Stimulated activated CD8-positive, alpha-beta memory T cell treated with anti-CD3 and anti-CD28 coated beads, Interleukin-15, amount 100 ng/mL, for 1 hour (primary cell): ENCODE measurements at regions not wholly inside any gene's neighbourhood (a gene's known extent, or its start where the extent isn't known, plus 50 kb on each side); places are given as distances from the start of the nearest gene placed in this dataset.
A peak's percentile ranks its signal among the peaks of the same experiment; 100 is the strongest.

Experiments used
- DNase-seq: peaks from one replicate; pipeline ENCODE4 v3.0.0-alpha.2; 2020; ENCODE audit warnings: low read depth

GRCh38 chr18:24672165-24672941 is 211.9 kb downstream of the HRH4 start:
- no peak for DNase-seq

DNA sequence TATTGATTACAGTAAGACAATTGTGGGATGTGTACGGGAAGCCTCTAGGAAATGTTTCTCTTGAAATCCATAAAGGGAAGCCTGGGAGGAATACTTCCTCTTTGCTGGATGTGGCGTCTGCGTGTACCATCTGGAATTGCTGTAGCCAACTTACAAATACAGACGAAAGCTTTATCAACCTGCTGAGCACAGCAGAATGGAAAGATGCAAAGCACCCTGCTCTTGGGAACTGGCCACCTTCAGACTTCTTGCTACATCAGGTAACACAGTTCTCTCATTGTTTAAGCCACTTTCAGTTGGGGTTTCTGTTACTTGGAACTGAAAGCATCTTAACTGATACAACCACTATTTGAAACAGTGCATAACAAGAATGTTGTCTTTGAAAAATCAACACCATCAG is 213.8 kb downstream of the HRH4 start:
- DNase-seq: no peak

DNA sequence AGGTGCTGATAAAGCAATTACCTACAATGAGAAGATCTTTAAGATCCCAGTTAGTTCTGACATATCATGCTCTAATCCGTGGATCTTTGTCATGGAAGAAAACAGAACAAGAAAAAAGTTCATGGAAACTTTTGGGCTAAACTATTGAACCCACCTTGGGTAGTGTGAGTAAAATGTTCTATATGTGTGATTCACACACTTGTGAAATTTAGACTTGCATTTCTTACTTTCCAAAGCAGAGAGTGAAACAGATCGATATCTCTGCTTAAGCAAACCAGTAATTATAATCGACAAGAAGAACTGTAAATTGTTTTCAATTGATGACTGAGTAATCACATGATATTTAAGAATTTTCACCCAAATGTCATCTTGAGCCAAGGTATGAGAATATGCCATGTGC is 214.2 kb downstream of the HRH4 start:
- no peak for DNase-seq

GRCh38 chr18:24677011-24677410 is 216.6 kb downstream of the HRH4 start:
- DNase-seq: no peak

DNA sequence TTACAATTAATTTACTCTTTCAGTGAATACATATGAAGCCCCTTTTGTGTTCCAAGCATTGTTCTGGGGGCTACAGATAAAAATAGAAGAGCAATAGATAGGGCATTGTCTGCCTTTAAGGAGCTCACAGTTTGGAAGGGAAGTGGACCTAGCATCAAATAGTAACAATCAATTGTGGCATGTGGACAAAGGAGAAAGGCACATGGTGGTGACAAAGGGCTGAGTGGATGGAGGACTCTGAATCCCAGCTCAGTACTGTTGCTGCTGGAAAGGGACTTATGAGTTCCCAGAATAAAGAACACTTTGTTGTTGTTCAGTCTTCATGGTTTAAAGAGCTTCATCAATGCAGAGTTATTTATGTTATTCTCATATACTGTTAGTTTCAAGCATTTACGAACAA is 217.7 kb downstream of the HRH4 start:
- no peak for DNase-seq

- DNase-seq: no peak
Measured at GRCh38 chr18:24678626-24679025, 218.2 kb downstream of the HRH4 start.

DNA sequence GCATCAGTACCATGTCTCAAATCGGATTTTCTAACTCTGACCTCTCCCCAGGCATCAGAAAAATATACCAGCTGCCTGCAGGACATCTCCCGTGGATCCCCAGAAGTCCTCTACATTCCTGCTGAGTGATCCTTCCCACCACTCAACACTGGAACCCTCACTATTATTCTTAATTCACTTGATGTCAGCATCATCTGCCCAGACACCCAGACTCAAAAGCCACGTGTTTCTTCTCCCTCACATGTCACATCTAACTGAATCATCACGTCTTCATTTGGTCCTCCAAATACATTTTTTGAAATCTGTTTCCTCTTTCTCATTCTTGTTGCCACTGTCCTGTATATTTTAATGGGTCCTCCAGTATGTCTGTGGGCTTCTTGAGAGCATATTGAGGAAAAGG is 218.6 kb downstream of the HRH4 start:
- no peak for DNase-seq

DNA sequence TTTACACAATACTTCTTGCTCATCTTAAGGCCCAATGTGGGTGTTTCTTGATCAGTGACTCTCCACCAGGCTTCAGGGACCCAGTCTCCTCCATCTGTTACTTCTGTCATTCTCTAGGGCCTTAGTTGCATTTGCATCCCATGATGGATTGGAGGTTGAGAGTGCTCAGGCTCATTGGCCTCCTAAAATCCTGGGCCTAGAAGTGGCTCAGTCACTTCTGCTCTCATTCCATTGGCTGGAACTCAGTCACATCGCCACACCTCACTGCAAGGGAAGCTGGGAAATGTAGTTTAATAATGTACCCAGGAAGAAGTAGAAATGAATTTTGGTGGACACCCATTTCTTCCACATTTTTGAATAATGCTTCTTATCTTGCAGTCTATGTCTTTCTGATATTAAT is 223.5 kb downstream of the HRH4 start:
- no peak for DNase-seq

DNA sequence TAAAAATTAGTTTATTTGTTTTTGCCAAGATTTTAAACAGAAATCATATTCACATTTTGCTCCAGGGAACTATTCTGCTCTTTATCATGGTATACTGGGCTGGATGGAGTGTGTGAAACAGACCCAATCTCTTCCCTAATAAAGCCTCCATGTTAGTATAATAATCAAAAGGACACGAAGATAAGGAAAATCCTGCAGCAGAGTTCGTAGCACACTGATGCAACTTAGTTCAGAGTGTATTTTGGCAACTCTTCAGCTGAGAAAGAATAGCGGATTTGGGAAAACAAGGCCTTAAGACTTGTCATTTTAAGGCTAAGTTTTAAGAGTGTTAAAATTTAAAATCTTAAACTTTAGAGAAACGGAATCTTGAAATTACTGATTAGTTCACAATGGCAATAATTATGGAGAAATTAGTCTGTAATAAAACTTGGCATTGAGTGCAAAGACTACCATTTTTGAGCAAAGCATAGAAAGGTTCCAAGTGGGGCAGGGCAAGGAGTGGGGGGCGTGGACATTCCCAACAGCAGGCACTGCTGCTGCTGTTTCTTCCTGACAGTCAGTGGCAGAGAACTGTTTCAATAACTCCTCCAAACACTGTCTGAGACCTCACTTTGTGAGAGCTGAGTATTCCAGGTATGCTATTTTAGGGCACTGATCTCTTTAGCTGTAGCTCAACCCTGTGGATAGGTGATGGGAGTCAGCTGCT is 225.0 kb downstream of the HRH4 start:
- DNase-seq: no peak

DNA sequence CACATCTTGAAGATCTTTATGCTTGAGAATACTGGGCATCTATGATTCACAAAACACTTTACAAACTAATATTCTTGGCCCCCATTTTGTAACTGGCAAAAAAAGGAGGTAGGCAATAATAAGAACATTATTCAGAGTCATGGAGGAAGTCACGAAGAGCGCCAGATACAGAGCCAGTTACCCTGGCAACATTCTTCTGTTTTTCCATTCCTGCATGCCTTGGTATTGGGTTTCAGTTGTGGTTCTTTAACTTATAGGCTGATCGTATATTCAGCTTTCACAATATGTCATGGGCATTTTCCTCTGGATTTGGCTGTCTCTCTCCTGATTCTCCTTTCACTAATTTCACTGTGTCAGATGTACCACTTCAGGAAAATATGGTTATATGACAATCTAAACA is 234.7 kb downstream of the HRH4 start:
- no peak for DNase-seq

- DNase-seq: no peak
Measured at GRCh38 chr18:24702001-24702515, 241.6 kb downstream of the HRH4 start.

DNA sequence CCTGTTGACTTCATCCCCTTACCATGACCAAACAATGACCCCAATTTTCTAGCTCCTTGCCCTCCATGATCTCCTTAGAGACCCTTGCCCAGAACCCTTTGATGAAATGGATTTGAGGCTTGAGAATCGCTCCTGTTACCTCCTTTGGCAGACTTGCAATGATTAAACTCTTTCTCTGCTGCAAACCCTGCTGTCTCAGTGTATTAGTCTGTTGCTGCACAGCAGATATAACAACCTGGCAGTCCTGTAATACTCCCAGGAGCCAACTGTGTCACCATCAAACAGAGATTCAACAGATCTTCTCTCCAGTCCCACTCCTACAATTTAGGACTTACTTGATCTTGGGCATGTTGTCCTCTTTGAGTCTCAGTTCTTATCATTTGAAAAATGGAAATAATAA is 242.9 kb downstream of the HRH4 start:
- no peak for DNase-seq

DNA sequence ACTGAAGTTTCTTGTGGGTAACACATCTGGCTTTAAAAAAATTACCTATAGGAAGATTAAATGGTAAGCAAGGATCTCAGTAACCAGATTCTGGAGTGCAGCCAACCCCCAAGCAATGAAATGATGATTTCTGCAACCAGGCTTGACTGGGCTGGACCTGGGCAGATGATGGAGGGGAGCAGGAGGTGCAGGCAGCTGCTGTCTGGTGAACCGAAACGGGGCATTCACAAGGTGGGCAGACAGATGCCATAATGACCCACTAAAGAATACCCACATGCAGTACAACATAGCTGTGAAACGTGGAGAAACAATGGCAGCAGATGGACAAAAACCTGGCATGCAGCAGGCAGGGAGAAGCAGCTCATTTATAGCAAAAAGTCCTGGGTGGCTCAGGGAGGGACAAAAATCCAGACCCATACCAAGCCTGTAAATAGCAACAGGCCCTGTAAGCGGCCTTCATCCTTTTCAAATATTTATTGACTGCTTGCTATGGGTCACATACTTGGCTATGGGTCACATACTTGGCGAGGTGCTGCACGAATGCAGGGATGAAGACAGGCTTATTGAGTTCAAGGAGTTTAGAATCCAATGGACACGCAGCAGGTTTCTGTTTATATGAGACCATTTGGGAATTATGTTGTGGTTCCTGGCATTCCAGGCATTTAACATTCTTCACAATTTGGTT is 244.7 kb downstream of the HRH4 start:
- no peak for DNase-seq

DNA sequence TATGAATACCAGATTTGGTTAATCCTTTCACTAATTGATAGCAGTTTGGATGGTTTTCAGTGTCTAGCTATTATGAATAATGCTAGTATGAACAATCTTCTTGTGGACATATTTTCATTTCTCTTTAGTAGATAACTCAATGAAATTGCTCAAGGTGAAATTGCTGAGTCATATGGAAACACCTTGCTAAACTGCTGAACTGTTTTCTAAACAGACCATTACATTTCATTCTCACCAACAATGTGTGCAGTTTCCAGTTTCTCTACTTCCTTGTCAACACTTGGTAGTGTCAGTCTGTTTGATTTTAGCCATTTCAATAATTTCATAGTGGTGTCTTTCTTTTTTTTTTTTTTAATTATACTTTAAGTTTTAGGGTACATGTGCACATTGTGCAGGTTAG is 250.0 kb downstream of the HRH4 start:
- DNase-seq: no peak

- no peak for DNase-seq
Measured at GRCh38 chr18:24719791-24720190, 259.4 kb downstream of the HRH4 start.

DNA sequence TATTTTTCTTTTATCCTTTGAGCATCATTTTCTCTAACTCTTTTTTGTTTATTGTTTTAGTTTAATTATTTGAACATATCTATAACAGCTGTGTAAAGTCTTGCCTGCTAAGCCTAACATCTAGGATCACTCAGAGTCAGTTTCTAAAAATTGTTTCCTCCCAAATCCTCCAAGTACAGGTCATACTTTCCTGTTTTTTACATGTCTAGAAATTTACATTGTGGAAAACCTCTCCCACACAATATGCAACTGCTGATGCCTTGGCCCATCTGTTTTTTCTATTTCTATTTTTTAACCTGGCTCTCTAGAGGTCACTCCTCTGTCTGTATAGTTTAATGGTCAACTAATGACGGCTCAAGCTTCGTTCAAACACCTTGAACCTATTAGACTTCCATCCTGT is 261.0 kb downstream of the HRH4 start:
- no peak for DNase-seq

- no peak for DNase-seq
Measured at GRCh38 chr18:24725644-24726415, 265.4 kb downstream of the HRH4 start.

DNA sequence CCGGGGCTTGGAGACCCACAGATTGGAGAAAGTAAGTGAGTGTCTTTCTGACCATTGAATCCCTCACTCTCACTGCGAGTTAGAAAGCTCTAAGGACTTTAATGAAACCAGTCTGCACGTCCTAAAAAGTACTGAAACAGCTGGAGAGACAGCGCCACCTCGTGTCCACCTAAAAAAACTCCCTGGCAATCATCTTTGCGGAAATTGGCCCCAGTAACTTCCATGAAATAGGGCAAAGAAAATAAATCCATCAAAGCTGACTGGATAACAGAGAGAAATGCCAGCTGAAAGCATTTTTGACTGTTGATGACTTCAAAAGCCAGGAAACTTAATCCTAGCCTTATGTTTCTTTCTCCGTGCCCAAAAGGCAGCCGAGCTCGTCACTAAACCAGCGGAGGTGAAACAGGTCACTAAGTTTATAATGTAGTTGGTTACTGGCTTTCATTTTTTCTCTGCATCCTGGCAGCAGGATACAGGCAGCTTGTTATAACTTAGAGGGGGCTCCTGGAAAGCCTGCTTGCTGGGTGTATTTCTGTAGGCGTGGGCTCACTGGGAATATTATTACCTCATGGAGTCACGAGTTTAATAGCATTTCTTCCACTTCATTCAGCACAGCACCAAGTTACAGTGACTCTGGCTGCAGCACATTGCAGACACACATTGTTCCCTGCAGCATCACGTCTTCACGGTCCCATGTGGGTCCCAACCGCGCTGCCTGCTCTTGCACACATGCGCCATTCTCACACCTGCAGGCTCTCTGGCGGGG is 266.5 kb downstream of the HRH4 start:
- DNase-seq: peak; percentile 19

DNA sequence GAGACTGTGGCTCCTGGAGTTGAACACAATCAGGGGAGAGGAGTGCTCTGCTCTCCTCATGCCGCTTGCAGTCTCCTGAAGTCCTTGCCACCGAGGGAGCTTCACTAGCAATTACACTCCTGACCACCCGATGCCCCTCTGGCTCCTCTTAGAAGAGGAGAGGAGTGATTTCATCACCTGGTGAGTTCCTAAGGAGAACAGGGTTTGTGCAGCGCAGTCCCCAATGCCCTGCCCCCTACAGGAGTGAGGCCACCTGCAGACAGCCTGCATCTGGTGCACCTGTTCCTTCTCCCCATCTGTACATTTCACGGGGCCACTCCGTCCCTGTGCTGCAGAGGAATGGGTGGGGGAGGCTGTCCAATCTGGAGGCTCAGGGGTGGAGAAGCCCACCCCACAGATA is 267.2 kb downstream of the HRH4 start:
- no peak for DNase-seq

GRCh38 chr18:24731158-24731557 is 270.7 kb downstream of the HRH4 start:
- DNase-seq: no peak

GRCh38 chr18:24731981-24732380 is 271.5 kb downstream of the HRH4 start:
- no peak for DNase-seq
